ENCODE measurements at regions not wholly inside any gene's neighbourhood (a gene's known extent, or its start where the extent isn't known, plus 50 kb on each side); places are given as distances from the start of the nearest gene placed in this dataset.

- DNase-seq (ENCODE audit: low read depth in 1 of 2, low spot score in 1 of 2), result no peak
- Histone ChIP-seq H3K27me3 (ENCODE audit: insufficient read depth, poor library complexity, severe bottlenecking) (no peaks in the 10 kb centered on the region), H3K4me3 (replicated peaks; ENCODE audit: insufficient read depth, low read length) (no peak overlapping the region), H3K27ac (replicated peaks) (no peak overlapping the region)
- no peak for TF ChIP-seq GABPA (IDR thresholded peaks at IDR 0.05; ENCODE audit: low read depth)
- TF ChIP-seq POLR2AphosphoS5 (IDR thresholded peaks at IDR 0.05; ENCODE audit: low read depth), result no peak
- no peak for TF ChIP-seq CTCF (IDR thresholded peaks at IDR 0.05; ENCODE audit: insufficient read depth, low read length)
- no peak for TF ChIP-seq SPI1 (IDR thresholded peaks at IDR 0.05; ENCODE audit: borderline replicate concordance, low read depth)
- TF ChIP-seq REST (IDR thresholded peaks at IDR 0.05; ENCODE audit: insufficient replicate concordance, low read depth), result no peak
Measured at GRCh38 chr6:91569071-91569470, 982.2 kb upstream of the MAP3K7 start.

GRCh38 chr6:91566467-91566866 is 979.6 kb upstream of the MAP3K7 start:
- DNase-seq (ENCODE audit: low read depth in 1 of 2, low spot score in 1 of 2), result no peak
- H3K4me3 ChIP-seq (replicated peaks; ENCODE audit: insufficient read depth, low read length), result no peak overlapping the region

GRCh38 chr6:91565207-91565606 is 978.3 kb upstream of the MAP3K7 start:
- TF ChIP-seq CTCF (IDR thresholded peaks at IDR 0.05; ENCODE audit: insufficient read depth, low read length), result no peak
- TF ChIP-seq POLR2AphosphoS5 (IDR thresholded peaks at IDR 0.05; ENCODE audit: low read depth), result no peak
- no peak for TF ChIP-seq GABPA (IDR thresholded peaks at IDR 0.05; ENCODE audit: low read depth)
- no peak for TF ChIP-seq REST (IDR thresholded peaks at IDR 0.05; ENCODE audit: insufficient replicate concordance, low read depth)
- TF ChIP-seq SPI1 (IDR thresholded peaks at IDR 0.05; ENCODE audit: borderline replicate concordance, low read depth), result no peak

More at GRCh38 chr6:91566467-91566866, 979.6 kb upstream of the MAP3K7 start:
- no peak for TF ChIP-seq GABPA (IDR thresholded peaks at IDR 0.05; ENCODE audit: low read depth)
- no peaks in the 10 kb centered on the region for H3K27me3 ChIP-seq (ENCODE audit: insufficient read depth, poor library complexity, severe bottlenecking)
- H3K27ac ChIP-seq (replicated peaks), result no peak overlapping the region

GRCh38 chr6:91562955-91563354 is 976.1 kb upstream of the MAP3K7 start:
- Histone ChIP-seq H3K27ac (replicated peaks) (no peak overlapping the region), H3K4me3 (replicated peaks; ENCODE audit: insufficient read depth, low read length) (no peak overlapping the region), H3K27me3 (ENCODE audit: insufficient read depth, poor library complexity, severe bottlenecking) (no peaks in the 10 kb centered on the region)
- TF ChIP-seq POLR2AphosphoS5 (IDR thresholded peaks at IDR 0.05; ENCODE audit: low read depth), result no peak
- no peak for TF ChIP-seq SPI1 (IDR thresholded peaks at IDR 0.05; ENCODE audit: borderline replicate concordance, low read depth)
- TF ChIP-seq REST (IDR thresholded peaks at IDR 0.05; ENCODE audit: insufficient replicate concordance, low read depth), result no peak
- no peak for TF ChIP-seq GABPA (IDR thresholded peaks at IDR 0.05; ENCODE audit: low read depth)
- no peak for TF ChIP-seq CTCF (IDR thresholded peaks at IDR 0.05; ENCODE audit: insufficient read depth, low read length)
- DNase-seq (ENCODE audit: low read depth in 1 of 2, low spot score in 1 of 2), result no peak

More at GRCh38 chr6:91565207-91565606, 978.3 kb upstream of the MAP3K7 start:
- H3K27me3 ChIP-seq (ENCODE audit: insufficient read depth, poor library complexity, severe bottlenecking), result no peaks in the 10 kb centered on the region
- DNase-seq (ENCODE audit: low read depth in 1 of 2, low spot score in 1 of 2), result no peak
- H3K4me3 ChIP-seq (replicated peaks; ENCODE audit: insufficient read depth, low read length), result no peak overlapping the region
- H3K27ac ChIP-seq (replicated peaks), result no peak overlapping the region
